ENCODE measurements at regions not wholly inside any gene's neighbourhood (a gene's known extent, or its start where the extent isn't known, plus 50 kb on each side); places are given as distances from the start of the nearest gene placed in this dataset.

- no peak for DNase-seq (ENCODE audit: low spot score)
Observed at GRCh38 chr22:48700566-48701295, 1126.9 kb downstream of the BRD1 start.

GRCh38 chr22:48700180-48700565 lies 1127.5 kb downstream of the BRD1 start:
- no peak for DNase-seq (ENCODE audit: low spot score)

GRCh38 chr22:48699511-48699910 lies 1128.2 kb downstream of the BRD1 start:
- DNase-seq (ENCODE audit: low spot score) = no peak

- no peak for DNase-seq (ENCODE audit: low spot score)
Observed at GRCh38 chr22:48698618-48699017, 1129.1 kb downstream of the BRD1 start.

GRCh38 chr22:48697694-48698276 lies 1129.9 kb downstream of the BRD1 start:
- no peak for DNase-seq (ENCODE audit: low spot score)

- no peak for DNase-seq (ENCODE audit: low spot score)
Observed at GRCh38 chr22:48697223-48697622, 1130.5 kb downstream of the BRD1 start.

GRCh38 chr22:48696371-48696770 lies 1131.3 kb downstream of the BRD1 start:
- no peak for DNase-seq (ENCODE audit: low spot score)

- DNase-seq (ENCODE audit: low spot score) = no peak
Observed at GRCh38 chr22:48695731-48696305, 1131.9 kb downstream of the BRD1 start.

GRCh38 chr22:48695251-48695650 lies 1132.4 kb downstream of the BRD1 start:
- no peak for DNase-seq (ENCODE audit: low spot score)

- DNase-seq (ENCODE audit: low spot score) = no peak
Observed at GRCh38 chr22:48694296-48694883, 1133.3 kb downstream of the BRD1 start.

GRCh38 chr22:48693377-48694135 lies 1134.1 kb downstream of the BRD1 start:
- no peak for DNase-seq (ENCODE audit: low spot score)

- DNase-seq (ENCODE audit: low spot score) = no peak
Observed at GRCh38 chr22:48692734-48693376, 1134.8 kb downstream of the BRD1 start.

GRCh38 chr22:48691431-48691851 lies 1136.2 kb downstream of the BRD1 start:
- no peak for DNase-seq (ENCODE audit: low spot score)

- DNase-seq (ENCODE audit: low spot score) = no peak
Observed at GRCh38 chr22:48690583-48691317, 1136.9 kb downstream of the BRD1 start.

GRCh38 chr22:48689206-48689605 lies 1138.5 kb downstream of the BRD1 start:
- no peak for DNase-seq (ENCODE audit: low spot score)

- DNase-seq (ENCODE audit: low spot score) = no peak
Observed at GRCh38 chr22:48688366-48688765, 1139.3 kb downstream of the BRD1 start.

GRCh38 chr22:48687606-48688005 lies 1140.1 kb downstream of the BRD1 start:
- no peak for DNase-seq (ENCODE audit: low spot score)

- no peak for DNase-seq (ENCODE audit: low spot score)
Observed at GRCh38 chr22:48686694-48687302, 1140.9 kb downstream of the BRD1 start.

GRCh38 chr22:48685767-48686166 lies 1141.9 kb downstream of the BRD1 start:
- DNase-seq (ENCODE audit: low spot score) = no peak

GRCh38 chr22:48683640-48684039 lies 1144.0 kb downstream of the BRD1 start:
- no peak for DNase-seq (ENCODE audit: low spot score)

- DNase-seq (ENCODE audit: low spot score) = no peak
Observed at GRCh38 chr22:48682504-48682903, 1145.2 kb downstream of the BRD1 start.
